Activated naive CD8-positive, alpha-beta T cell treated with anti-CD3 and anti-CD28 coated beads, Interleukin-2, amount 10 ng/mL, durations not matched to agents 7 days and 5 days (primary cell): ENCODE measurements at regions not wholly inside any gene's neighbourhood (a gene's known extent, or its start where the extent isn't known, plus 50 kb on each side); places are given as distances from the start of the nearest gene placed in this dataset.

Experiments used
- ATAC-seq: fragments of 150-1000 bp; cut with Tn5 transposase; one replicate; pipeline ENCODE4 v1.10.0; 2021; ENCODE audit warnings: low read depth, moderate library complexity
- POLR2A ChIA-PET: fragments of 350-600 bp; sonication (Branson Sonifier 250); formaldehyde crosslinking; loops from one replicate; lab custom pipeline; 2021; ENCODE audit warnings: antibody characterized with exemption; lab: Charles Lee
- DNase-seq: peaks from one replicate; pipeline ENCODE4 v3.0.0; 2021
- H3K27ac Mint-ChIP-seq: one replicate; pipeline ENCODE4 v1.8.0; 2022; ENCODE audit warnings: mild to moderate bottlenecking, mixed read lengths
- H3K27me3 Mint-ChIP-seq: one replicate; pipeline ENCODE4 v1.8.0; 2022; ENCODE audit warnings: mild to moderate bottlenecking, moderate library complexity, mixed read lengths
- H3K36me3 Mint-ChIP-seq: one replicate; pipeline ENCODE4 v1.8.0; 2021; ENCODE audit warnings: mild to moderate bottlenecking, mixed read lengths
- H3K4me1 Mint-ChIP-seq: one replicate; pipeline ENCODE4 v1.8.0; 2021; ENCODE audit warnings: mixed read lengths
- H3K4me3 Mint-ChIP-seq: one replicate; pipeline ENCODE4 v1.8.0; 2022; ENCODE audit warnings: mild to moderate bottlenecking, moderate library complexity, mixed read lengths
- H3K9me3 Mint-ChIP-seq: one replicate; pipeline ENCODE4 v1.8.0; 2021; ENCODE audit warnings: mixed read lengths

DNA sequence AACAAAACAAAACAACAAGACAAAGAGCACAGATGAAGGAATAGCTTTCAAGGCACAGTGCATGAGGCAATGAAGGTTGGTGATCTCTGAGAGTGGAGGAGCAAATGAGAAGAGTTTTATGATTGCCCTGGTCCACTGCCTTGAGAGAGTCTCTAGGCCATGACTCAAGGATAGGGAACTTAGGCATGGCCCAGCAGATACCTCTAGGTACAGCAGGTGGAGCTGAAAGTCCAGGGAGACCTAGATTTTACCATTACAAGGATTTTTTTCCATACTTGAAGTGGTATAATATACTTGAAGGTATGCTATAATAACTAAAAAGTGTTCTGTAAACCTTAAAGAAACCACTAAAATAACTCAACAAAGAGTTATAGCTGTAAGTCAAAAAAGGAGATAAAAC lies 239.5 kb upstream of the KLHL29 start:
- Mint-ChIP-seq H3K9me3 (no peaks in the 10 kb centered on the region), H3K36me3 (no peaks in the 10 kb centered on the region), H3K4me1 (no peaks in the 10 kb centered on the region), H3K4me3 (no peak overlapping the region), H3K27me3 (peaks cover 11% of the 10 kb centered on the region), H3K27ac (no peak overlapping the region)
- POLR2A ChIA-PET = no interaction called here
- ATAC-seq (no peak), DNase-seq (no peak)

- POLR2A ChIA-PET = no interaction called here
- H3K27me3 Mint-ChIP-seq = peaks cover 11% of the 10 kb centered on the region
- no peaks in the 10 kb centered on the region for H3K9me3 Mint-ChIP-seq
- ATAC-seq = no peak
- H3K27ac Mint-ChIP-seq = no peak overlapping the region
- no peak overlapping the region for H3K4me3 Mint-ChIP-seq
- no peaks in the 10 kb centered on the region for H3K36me3 Mint-ChIP-seq
- H3K4me1 Mint-ChIP-seq = no peaks in the 10 kb centered on the region
- no peak for DNase-seq
Observed at GRCh38 chr2:23146011-23146410, 239.0 kb upstream of the KLHL29 start.

DNA sequence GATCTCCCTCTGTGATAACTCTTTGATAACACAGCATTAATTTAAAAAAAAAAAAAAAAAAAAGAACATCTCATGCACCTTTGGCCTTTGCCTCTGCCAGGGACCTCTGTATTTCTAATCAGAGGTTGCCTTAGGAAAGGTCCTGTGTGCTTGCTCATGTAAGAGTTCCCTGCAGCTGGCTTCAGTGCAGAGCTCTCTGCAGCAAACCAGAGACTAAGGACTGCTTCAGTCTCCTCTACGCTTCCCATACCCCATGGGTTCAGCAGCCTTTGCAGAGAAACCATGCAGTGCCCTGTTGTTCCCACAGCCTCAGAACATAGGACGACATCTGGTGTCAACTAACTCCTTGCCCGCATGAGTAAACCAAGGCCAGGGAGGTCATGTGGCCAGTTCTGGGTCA lies 236.6 kb upstream of the KLHL29 start:
- Mint-ChIP-seq H3K36me3 (no peaks in the 10 kb centered on the region), H3K27ac (no peak overlapping the region), H3K4me1 (no peaks in the 10 kb centered on the region), H3K27me3 (peaks cover 8% of the 10 kb centered on the region), H3K4me3 (no peak overlapping the region), H3K9me3 (no peaks in the 10 kb centered on the region)
- ATAC-seq = no peak
- POLR2A ChIA-PET = no interaction called here
- DNase-seq = no peak

- Mint-ChIP-seq H3K27me3 (peaks cover 8% of the 10 kb centered on the region), H3K9me3 (no peaks in the 10 kb centered on the region), H3K36me3 (no peaks in the 10 kb centered on the region), H3K4me1 (no peaks in the 10 kb centered on the region), H3K27ac (no peak overlapping the region), H3K4me3 (no peak overlapping the region)
- POLR2A ChIA-PET = no interaction called here
- ATAC-seq (no peak), DNase-seq (no peak)
Observed at GRCh38 chr2:23149777-23150176, 235.2 kb upstream of the KLHL29 start.

DNA sequence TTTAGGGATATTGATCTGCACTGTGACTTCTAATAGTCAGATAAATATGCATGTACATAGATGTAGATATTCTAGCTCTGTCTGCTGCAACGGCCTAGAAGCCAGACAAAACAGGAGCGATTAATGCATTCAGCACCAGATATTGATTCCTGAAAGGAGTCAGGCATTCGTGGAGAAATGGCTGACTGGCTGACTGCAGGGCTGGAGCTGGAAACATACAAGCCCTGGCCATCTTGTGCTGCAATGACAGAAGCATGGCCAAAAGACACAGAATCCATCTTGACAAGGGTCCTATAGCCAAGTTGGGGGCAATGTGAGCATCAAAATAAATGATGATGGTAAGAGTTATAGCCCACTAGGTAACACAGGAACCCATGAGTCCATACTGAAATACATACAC lies 231.5 kb upstream of the KLHL29 start:
- no peaks in the 10 kb centered on the region for H3K4me1 Mint-ChIP-seq
- H3K9me3 Mint-ChIP-seq = no peaks in the 10 kb centered on the region
- no peak overlapping the region for H3K27ac Mint-ChIP-seq
- no peaks in the 10 kb centered on the region for H3K36me3 Mint-ChIP-seq
- POLR2A ChIA-PET = no interaction called here
- H3K27me3 Mint-ChIP-seq = no peaks in the 10 kb centered on the region
- H3K4me3 Mint-ChIP-seq = no peak overlapping the region
- ATAC-seq (no peak), DNase-seq (no peak)

- DNase-seq = no peak
- H3K36me3 Mint-ChIP-seq = no peaks in the 10 kb centered on the region
- H3K27ac Mint-ChIP-seq = no peak overlapping the region
- no peak overlapping the region for H3K4me3 Mint-ChIP-seq
- no peaks in the 10 kb centered on the region for H3K27me3 Mint-ChIP-seq
- POLR2A ChIA-PET = no interaction called here
- H3K9me3 Mint-ChIP-seq = no peaks in the 10 kb centered on the region
- ATAC-seq = no peak
- no peaks in the 10 kb centered on the region for H3K4me1 Mint-ChIP-seq
Observed at GRCh38 chr2:23155022-23155421, 230.0 kb upstream of the KLHL29 start.

DNA sequence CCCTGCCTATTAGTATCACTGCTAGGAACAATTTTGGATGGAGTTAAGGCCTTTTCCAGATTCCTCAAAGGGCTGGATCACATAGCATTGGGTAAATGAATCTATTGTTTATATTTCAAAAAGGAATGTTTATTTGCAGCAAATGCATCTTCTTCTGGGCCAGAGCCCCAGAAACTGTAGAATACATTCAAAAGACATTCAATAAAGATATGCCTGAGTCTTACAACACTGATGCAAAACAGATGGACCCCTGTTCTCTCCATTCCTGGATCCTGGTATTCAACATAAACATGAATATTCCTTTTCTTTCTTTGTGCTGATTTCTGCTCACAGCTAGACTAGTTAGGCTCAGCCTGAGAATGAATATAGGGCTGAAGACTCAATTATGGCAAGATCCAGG lies 227.2 kb upstream of the KLHL29 start:
- Mint-ChIP-seq H3K4me1 (no peaks in the 10 kb centered on the region), H3K27ac (no peak overlapping the region), H3K27me3 (no peaks in the 10 kb centered on the region), H3K36me3 (no peaks in the 10 kb centered on the region), H3K4me3 (no peak overlapping the region), H3K9me3 (no peaks in the 10 kb centered on the region)
- ATAC-seq (no peak), DNase-seq (no peak)
- POLR2A ChIA-PET = no interaction called here

- Mint-ChIP-seq H3K9me3 (no peaks in the 10 kb centered on the region), H3K4me1 (no peaks in the 10 kb centered on the region), H3K4me3 (no peak overlapping the region), H3K27ac (no peak overlapping the region), H3K36me3 (no peaks in the 10 kb centered on the region), H3K27me3 (no peaks in the 10 kb centered on the region)
- DNase-seq = no peak
- POLR2A ChIA-PET = no interaction called here
- no peak for ATAC-seq
Observed at GRCh38 chr2:23158306-23158705, 226.7 kb upstream of the KLHL29 start.

- Mint-ChIP-seq H3K36me3 (no peaks in the 10 kb centered on the region), H3K9me3 (no peaks in the 10 kb centered on the region)
Observed at GRCh38 chr2:23159746-23160405, 225.1 kb upstream of the KLHL29 start.

GRCh38 chr2:23164173-23164572 lies 220.8 kb upstream of the KLHL29 start:
- ATAC-seq (no peak), DNase-seq (no peak)
- Mint-ChIP-seq H3K4me3 (no peak overlapping the region), H3K9me3 (no peaks in the 10 kb centered on the region), H3K36me3 (no peaks in the 10 kb centered on the region), H3K4me1 (no peaks in the 10 kb centered on the region), H3K27me3 (peaks cover 2% of the 10 kb centered on the region), H3K27ac (no peak overlapping the region)
- POLR2A ChIA-PET = no interaction called here

More at GRCh38 chr2:23159746-23160405, 225.1 kb upstream of the KLHL29 start:
- Mint-ChIP-seq H3K27ac (no peak overlapping the region), H3K4me3 (no peak overlapping the region), H3K4me1 (no peaks in the 10 kb centered on the region), H3K27me3 (peaks cover 2% of the 10 kb centered on the region)
- POLR2A ChIA-PET = no interaction called here
- DNase-seq = no peak
- ATAC-seq = no peak

- DNase-seq (no peak), ATAC-seq (no peak)
- Mint-ChIP-seq H3K27ac (no peak overlapping the region), H3K4me1 (no peaks in the 10 kb centered on the region), H3K4me3 (no peak overlapping the region), H3K9me3 (no peaks in the 10 kb centered on the region), H3K36me3 (no peaks in the 10 kb centered on the region), H3K27me3 (no peaks in the 10 kb centered on the region)
- POLR2A ChIA-PET = no interaction called here
Observed at GRCh38 chr2:23169896-23170295, 215.1 kb upstream of the KLHL29 start.

- Mint-ChIP-seq H3K36me3 (no peaks in the 10 kb centered on the region), H3K9me3 (no peaks in the 10 kb centered on the region), H3K4me1 (no peaks in the 10 kb centered on the region), H3K27me3 (no peaks in the 10 kb centered on the region), H3K27ac (no peak overlapping the region), H3K4me3 (no peak overlapping the region)
- DNase-seq = no peak
- POLR2A ChIA-PET = no interaction called here
- ATAC-seq = no peak
Observed at GRCh38 chr2:23171108-23171507, 213.9 kb upstream of the KLHL29 start.

DNA sequence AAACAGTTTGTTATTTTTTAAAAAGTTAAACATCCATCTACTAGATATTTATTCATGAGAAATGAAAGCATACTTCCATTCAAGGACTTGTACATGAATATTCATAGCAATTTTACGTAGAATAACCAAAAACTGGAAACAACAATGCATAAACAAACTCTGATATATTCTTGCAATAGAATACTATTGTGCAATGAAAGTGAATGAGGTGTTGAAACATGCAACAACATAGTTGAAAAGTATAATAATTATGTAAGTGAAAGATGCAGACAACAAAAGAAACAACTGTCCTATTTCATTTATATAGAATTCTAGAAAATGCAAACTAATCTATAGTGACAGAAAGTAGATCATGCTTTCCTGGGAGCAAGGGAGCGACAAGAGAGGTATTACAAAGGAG lies 206.6 kb upstream of the KLHL29 start:
- H3K36me3 Mint-ChIP-seq = no peaks in the 10 kb centered on the region
- H3K4me1 Mint-ChIP-seq = no peaks in the 10 kb centered on the region
- no peak for ATAC-seq
- H3K9me3 Mint-ChIP-seq = peaks cover 2% of the 10 kb centered on the region
- H3K4me3 Mint-ChIP-seq = no peak overlapping the region
- H3K27me3 Mint-ChIP-seq = no peaks in the 10 kb centered on the region
- POLR2A ChIA-PET = no interaction called here
- no peak for DNase-seq
- H3K27ac Mint-ChIP-seq = no peak overlapping the region

DNA sequence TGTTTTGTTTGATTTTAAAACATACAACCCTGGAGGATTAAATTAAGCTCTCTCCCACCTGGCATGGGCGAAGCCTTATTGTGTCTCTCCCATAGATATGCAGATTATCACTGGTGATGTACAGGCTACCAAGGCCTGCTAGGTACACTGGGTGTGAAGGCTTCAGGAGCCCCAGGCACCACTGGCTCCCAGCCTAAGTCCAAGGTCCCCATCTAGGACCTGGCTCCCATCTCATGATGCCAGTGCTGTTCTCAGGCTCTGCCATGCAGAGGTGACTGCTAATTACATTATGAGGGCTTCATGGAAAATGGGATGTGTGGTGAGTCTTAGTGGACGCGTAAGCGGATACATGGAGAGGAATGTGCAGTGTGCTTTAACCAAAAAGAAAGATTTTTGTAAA lies 201.2 kb upstream of the KLHL29 start:
- POLR2A ChIA-PET = no interaction called here

More for the DNA sequence above, 201.2 kb upstream of the KLHL29 start:
- no peak for DNase-seq
- Mint-ChIP-seq H3K4me1 (no peaks in the 10 kb centered on the region), H3K36me3 (no peaks in the 10 kb centered on the region), H3K9me3 (peaks cover 2% of the 10 kb centered on the region), H3K27ac (no peak overlapping the region), H3K4me3 (no peak overlapping the region), H3K27me3 (no peaks in the 10 kb centered on the region)
- no peak for ATAC-seq
